ENCODE measurements at regions not wholly inside any gene's neighbourhood (a gene's known extent, or its start where the extent isn't known, plus 50 kb on each side); places are given as distances from the start of the nearest gene placed in this dataset.

- TF ChIP-seq CTCF (conservative IDR thresholded peaks at IDR 0.05) = no peak
- no peak for TF ChIP-seq ZFX (IDR thresholded peaks at IDR 0.05)
Observed at GRCh38 chr6:113750151-113750855, 106.8 kb upstream of the MARCKS start.

All from C4-2B (cell line).